CD14-positive monocyte (primary cell): ENCODE measurements at regions not wholly inside any gene's neighbourhood (a gene's known extent, or its start where the extent isn't known, plus 50 kb on each side); places are given as distances from the start of the nearest gene placed in this dataset.

ENCODE experiments used
- DNase-seq, 3 donors: peaks; one replicate each; pipeline ENCODE4 v3.0.0-alpha.2; 2011 to 2022
- H2AFZ ChIP-seq: 2 replicates; pipeline ENCODE4 v1.6.0; 2012; ENCODE audit warnings: mild to moderate bottlenecking, low read depth, low read length, inconsistent platforms; ENCODE audit not compliant: insufficient read depth, poor library complexity, severe bottlenecking
- H3K27ac ChIP-seq, 2 donors: 1 replicate in 1 of 2; 2 replicates in 1 of 2; pipeline ENCODE4 v1.5.1; 2012 to 2013; ENCODE audit warnings: low read length in 2 of 2, control low read depth in 1 of 2, inconsistent platforms in 1 of 2, low read depth in 1 of 2, mild to moderate bottlenecking in 1 of 2
- H3K27me3 ChIP-seq, 2 donors: one replicate each; pipeline versions ENCODE4 v1.6.0 to v1.6.1; 2011 to 2013; ENCODE audit warnings: low read length in 2 of 2; ENCODE audit not compliant: control insufficient read depth in 2 of 2, insufficient read depth in 2 of 2
- H3K36me3 ChIP-seq, 2 donors: replicated peaks in 1 of 2; 1 replicate in 1 of 2; 2 replicates in 1 of 2; pipeline versions ENCODE4 v1.5.1 to v1.6.1; 2012 to 2013; ENCODE audit warnings: low read length in 2 of 2, control low read depth in 1 of 2, inconsistent platforms in 1 of 2, mild to moderate bottlenecking in 1 of 2; ENCODE audit not compliant: insufficient read depth in 2 of 2, control insufficient read depth in 1 of 2
- H3K4me1 ChIP-seq, 2 donors: 1 replicate in 1 of 2; 2 replicates in 1 of 2; pipeline versions ENCODE4 v1.5.1 to v1.6.1; 2012 to 2013; ENCODE audit warnings: low read length in 2 of 2, control low read depth in 1 of 2, inconsistent platforms in 1 of 2, mild to moderate bottlenecking in 1 of 2, moderate library complexity in 1 of 2; ENCODE audit not compliant: insufficient read depth in 2 of 2, control insufficient read depth in 1 of 2
- H3K4me2 ChIP-seq: replicated peaks from 2 replicates; pipeline ENCODE3; 2012; ENCODE audit warnings: low read length, moderate library complexity, mild to moderate bottlenecking; ENCODE audit not compliant: poor library complexity, severe bottlenecking; ENCODE audit errors: extremely low read depth
- H3K4me3 ChIP-seq, 3 experiments: fragments of 200-600 bp in 1 of 3; sonication (generic) in 1 of 3; replicated peaks in 1 of 3; 1 replicate in 2 of 3; 2 replicates in 1 of 3; pipeline ENCODE4 v1.5.1; 2011 to 2013; ENCODE audit warnings: low read length in 3 of 3, mild to moderate bottlenecking in 3 of 3, control low read depth in 2 of 3, low read depth in 2 of 3, inconsistent platforms in 1 of 3, moderate library complexity in 1 of 3
- H3K79me2 ChIP-seq: 2 replicates; pipeline ENCODE4 v1.6.0; 2012; ENCODE audit warnings: mild to moderate bottlenecking, control low read depth, inconsistent platforms, low read length, moderate library complexity; ENCODE audit not compliant: insufficient read depth
- H3K9ac ChIP-seq: 2 replicates; pipeline ENCODE4 v1.6.0; 2017; ENCODE audit warnings: low read length, mild to moderate bottlenecking; ENCODE audit not compliant: insufficient read depth, poor library complexity, severe bottlenecking
- H3K9me3 ChIP-seq, 2 donors: replicated peaks in 1 of 2; 1 replicate in 1 of 2; 2 replicates in 1 of 2; pipeline versions ENCODE4 v1.5.1 to v1.6.1; 2012 to 2013; ENCODE audit warnings: low read length in 2 of 2, control low read depth in 1 of 2; ENCODE audit not compliant: control insufficient read depth in 1 of 2, insufficient read depth in 1 of 2
- H4K20me1 ChIP-seq: 2 replicates; pipeline ENCODE4 v1.6.0; 2012; ENCODE audit warnings: mild to moderate bottlenecking, low read length, control low read depth, moderate library complexity; ENCODE audit not compliant: insufficient read depth
- H3K27ac Mint-ChIP-seq, 7 donors: one replicate each; pipeline ENCODE4 v1.8.0; 2020; ENCODE audit warnings: mild to moderate bottlenecking in 7 of 7, mixed read lengths in 7 of 7, moderate library complexity in 6 of 7, inconsistent platforms in 2 of 7
- H3K27me3 Mint-ChIP-seq, 3 donors: one replicate each; pipeline ENCODE4 v1.8.0; 2021 to 2022; ENCODE audit warnings: low read depth in 3 of 3, mild to moderate bottlenecking in 3 of 3, mixed read lengths in 3 of 3, moderate library complexity in 3 of 3, inconsistent platforms in 1 of 3
- H3K36me3 Mint-ChIP-seq, 2 donors: one replicate each; pipeline ENCODE4 v1.8.0; 2020; ENCODE audit warnings: mixed read lengths in 2 of 2, inconsistent platforms in 1 of 2, mild to moderate bottlenecking in 1 of 2
- H3K4me1 Mint-ChIP-seq: one replicate; pipeline ENCODE4 v1.8.0; 2020; ENCODE audit warnings: mild to moderate bottlenecking, mixed read lengths
- H3K4me3 Mint-ChIP-seq, 2 donors: one replicate each; pipeline ENCODE4 v1.8.0; 2020; ENCODE audit warnings: mild to moderate bottlenecking in 2 of 2, mixed read lengths in 2 of 2, moderate library complexity in 1 of 2
- H3K9me3 Mint-ChIP-seq, 7 donors: one replicate each; pipeline ENCODE4 v1.8.0; 2020 to 2022; ENCODE audit warnings: mixed read lengths in 7 of 7, mild to moderate bottlenecking in 6 of 7, moderate library complexity in 6 of 7, inconsistent platforms in 2 of 7
- CTCF ChIP-seq: fragments of 200-600 bp; IDR thresholded peaks from one replicate; pipeline ENCODE4 v1.8.0; 2022; ENCODE audit warnings: antibody characterized with exemption, mild to moderate bottlenecking
- WGBS: methylation state at CpG from one replicate; pipeline ENCODE4 v1.1.5; 2013; ENCODE audit warnings: missing lambda C conversion rate; ENCODE audit not compliant: insufficient coverage; 5-methylcytosine and 5-hydroxymethylcytosine counted together
- intact Hi-C, 2 donors: fragments of 100-400 bp; cut with micrococcal nuclease; formaldehyde crosslinking; loops; one replicate each; pipeline versions ENCODE4 v1.15.0 to v1.15.1; 2023

GRCh38 chr6:76837564-76837963 is 625.7 kb downstream of the HTR1B start:
- H3K9ac ChIP-seq, result no peak overlapping the region
- no peaks in the 10 kb centered on the region for H3K4me1 ChIP-seq
- no peak overlapping the region for H3K27ac Mint-ChIP-seq
- H3K36me3 ChIP-seq, result no peaks in the 10 kb centered on the region
- no peaks in the 10 kb centered on the region for H3K9me3 ChIP-seq
- H3K4me3 ChIP-seq, result no peak overlapping the region
- no peak overlapping the region for H3K4me2 ChIP-seq
- no peaks in the 10 kb centered on the region for H3K79me2 ChIP-seq
- no peak overlapping the region for H2AFZ ChIP-seq
- no peak overlapping the region for H3K4me3 Mint-ChIP-seq
- DNase-seq, result no peak
- no peak for TF ChIP-seq CTCF
- WGBS, result 85% methylated on average over 4 of the region's 5 CpGs
- intact Hi-C loops, result no loop called here
- H3K27ac ChIP-seq, result no peak overlapping the region
- no peaks in the 10 kb centered on the region for H3K36me3 Mint-ChIP-seq
- no peaks in the 10 kb centered on the region for H3K4me1 Mint-ChIP-seq
- H4K20me1 ChIP-seq, result no peaks in the 10 kb centered on the region
- H3K27me3 Mint-ChIP-seq, result no peaks in the 10 kb centered on the region
- H3K9me3 Mint-ChIP-seq, result peaks cover 0 to 2% (median 0%) of the 10 kb centered on the region in 7 donors
- H3K27me3 ChIP-seq, result no peaks in the 10 kb centered on the region

GRCh38 chr6:76835695-76836094 is 627.6 kb downstream of the HTR1B start:
- Mint-ChIP-seq H3K9me3 (peaks cover 0 to 2% (median 0%) of the 10 kb centered on the region in 7 donors), H3K36me3 (no peaks in the 10 kb centered on the region), H3K27me3 (no peaks in the 10 kb centered on the region), H3K4me3 (no peak overlapping the region), H3K4me1 (no peaks in the 10 kb centered on the region), H3K27ac (no peak overlapping the region)
- Histone ChIP-seq H3K4me2 (no peak overlapping the region), H4K20me1 (no peaks in the 10 kb centered on the region), H3K4me3 (no peak overlapping the region), H3K9me3 (no peaks in the 10 kb centered on the region), H3K79me2 (no peaks in the 10 kb centered on the region), H3K4me1 (no peaks in the 10 kb centered on the region), H3K27me3 (no peaks in the 10 kb centered on the region), H3K27ac (no peak overlapping the region), H3K36me3 (no peaks in the 10 kb centered on the region), H3K9ac (no peak overlapping the region), H2AFZ (no peak overlapping the region)
- no CpG with 5 or more reads among the region's 1 CpG for WGBS
- TF ChIP-seq CTCF, result no peak
- DNase-seq, result no peak
- intact Hi-C loops, result no loop called here
